SK-N-MC (cell line): ENCODE measurements at regions not wholly inside any gene's neighbourhood (a gene's known extent, or its start where the extent isn't known, plus 50 kb on each side); places are given as distances from the start of the nearest gene placed in this dataset.

Experiments used
- DNase-seq: peaks from one replicate; pipeline ENCODE4 v3.0.0-alpha.2; 2011; ENCODE audit warnings: low read depth, low spot score
- H3K27ac ChIP-seq: fragments of 200-600 bp; sonication (generic); 2 replicates; pipeline ENCODE4 v1.5.1; 2016; ENCODE audit warnings: mixed run types
- H3K36me3 ChIP-seq: fragments of 200-600 bp; sonication (generic); 2 replicates; pipeline ENCODE4 v1.6.1; 2017; ENCODE audit warnings: antibody characterized with exemption, low read length, mixed read lengths; ENCODE audit not compliant: insufficient read depth
- H3K4me3 ChIP-seq: fragments of 200-600 bp; sonication (generic); 2 replicates; pipeline ENCODE4 v1.5.1; 2016
- H3K9ac ChIP-seq: fragments of 200-600 bp; sonication (generic); 2 replicates; pipeline ENCODE4 v1.8.0; 2017; ENCODE audit warnings: mixed run types, mixed read lengths; ENCODE audit not compliant: insufficient read length
- H3K9me3 ChIP-seq: fragments of 200-600 bp; sonication (generic); 2 replicates; pipeline ENCODE4 v1.6.1; 2017; ENCODE audit warnings: low read depth, mild to moderate bottlenecking, antibody characterized with exemption, low read length, moderate library complexity, mixed read lengths
- EZH2 ChIP-seq: fragments of 200-600 bp; sonication (generic); IDR thresholded peaks from one replicate; pipeline ENCODE4 v1.6.1; 2017; ENCODE audit warnings: antibody characterized with exemption
- FOXP2 ChIP-seq: optimal IDR thresholded peaks from 2 replicates; pipeline ENCODE3; 2011; ENCODE audit warnings: mild to moderate bottlenecking, moderate library complexity; ENCODE audit not compliant: insufficient read depth; ENCODE audit errors: extremely low read length, control extremely low read depth
- POLR2AphosphoS5 ChIP-seq: IDR thresholded peaks from 2 replicates; pipeline ENCODE4 v1.6.1; 2012; ENCODE audit warnings: mild to moderate bottlenecking, low read depth, low read length, borderline replicate concordance

DNA sequence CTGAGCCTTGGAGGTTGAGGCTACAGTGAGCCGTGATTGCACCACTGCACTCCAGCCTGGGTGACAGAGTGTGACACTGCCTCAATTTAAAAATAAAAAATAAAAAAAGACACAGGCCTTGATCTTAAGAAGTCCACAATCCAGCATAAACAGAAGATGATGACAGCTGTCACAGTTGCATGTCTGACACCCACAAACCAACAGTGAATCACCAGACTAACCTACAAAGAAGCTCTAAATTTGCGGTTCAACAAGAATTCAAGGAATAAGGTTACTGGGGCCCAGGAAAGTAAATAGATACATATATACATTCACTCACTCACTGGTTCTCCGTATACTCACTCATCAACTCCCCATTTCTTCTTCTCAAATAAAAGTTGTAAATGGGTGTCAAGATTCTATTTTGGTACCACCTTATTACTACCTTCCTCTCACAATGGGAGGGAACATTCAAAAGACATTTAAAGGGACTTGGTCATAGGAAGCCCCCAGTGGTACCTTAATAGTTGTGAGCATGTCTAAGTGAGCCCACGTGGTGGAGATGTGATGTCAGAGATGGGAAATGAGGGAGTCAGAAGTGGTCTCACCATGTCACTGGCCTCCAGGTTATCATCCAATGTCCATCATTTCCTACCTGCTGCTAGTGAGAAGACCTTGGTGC is 66.9 kb upstream of the PRDX6 start:
- no peaks in the 10 kb centered on the region for H3K9me3 ChIP-seq
- DNase-seq, result no peak
- TF ChIP-seq EZH2 (no peak), FOXP2 (no peak), POLR2AphosphoS5 (no peak)
- H3K27ac ChIP-seq, result no peak overlapping the region
- H3K36me3 ChIP-seq, result no peaks in the 10 kb centered on the region
- no peak overlapping the region for H3K4me3 ChIP-seq
- H3K9ac ChIP-seq, result no peak overlapping the region

DNA sequence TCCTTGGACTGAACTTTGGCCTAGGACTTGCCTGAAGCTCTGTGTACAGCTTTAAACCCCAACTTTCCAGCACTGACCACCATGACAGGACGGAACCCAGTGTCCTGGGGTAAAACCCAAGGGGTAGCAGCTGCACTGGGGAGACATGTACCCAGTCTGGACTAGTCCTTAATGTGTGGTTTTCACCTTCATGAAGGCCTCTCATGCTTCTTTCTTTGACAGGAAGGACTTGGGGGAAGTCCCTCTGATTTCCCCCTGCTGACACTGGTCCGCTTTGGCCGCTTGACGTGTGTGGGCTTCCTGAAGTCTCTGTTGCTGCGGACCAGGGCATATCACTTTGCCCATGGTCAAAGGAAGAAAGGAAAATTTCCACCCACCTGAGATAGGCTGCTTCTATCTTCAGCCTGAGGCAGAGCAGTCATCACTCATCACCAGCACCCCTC is 66.3 kb upstream of the PRDX6 start:
- no peak overlapping the region for H3K27ac ChIP-seq
- TF ChIP-seq FOXP2, result no peak
- TF ChIP-seq POLR2AphosphoS5, result no peak
- no peak for TF ChIP-seq EZH2
- no peak for DNase-seq
- no peak overlapping the region for H3K4me3 ChIP-seq
- no peaks in the 10 kb centered on the region for H3K36me3 ChIP-seq
- H3K9ac ChIP-seq, result no peak overlapping the region
- H3K9me3 ChIP-seq, result no peaks in the 10 kb centered on the region

DNA sequence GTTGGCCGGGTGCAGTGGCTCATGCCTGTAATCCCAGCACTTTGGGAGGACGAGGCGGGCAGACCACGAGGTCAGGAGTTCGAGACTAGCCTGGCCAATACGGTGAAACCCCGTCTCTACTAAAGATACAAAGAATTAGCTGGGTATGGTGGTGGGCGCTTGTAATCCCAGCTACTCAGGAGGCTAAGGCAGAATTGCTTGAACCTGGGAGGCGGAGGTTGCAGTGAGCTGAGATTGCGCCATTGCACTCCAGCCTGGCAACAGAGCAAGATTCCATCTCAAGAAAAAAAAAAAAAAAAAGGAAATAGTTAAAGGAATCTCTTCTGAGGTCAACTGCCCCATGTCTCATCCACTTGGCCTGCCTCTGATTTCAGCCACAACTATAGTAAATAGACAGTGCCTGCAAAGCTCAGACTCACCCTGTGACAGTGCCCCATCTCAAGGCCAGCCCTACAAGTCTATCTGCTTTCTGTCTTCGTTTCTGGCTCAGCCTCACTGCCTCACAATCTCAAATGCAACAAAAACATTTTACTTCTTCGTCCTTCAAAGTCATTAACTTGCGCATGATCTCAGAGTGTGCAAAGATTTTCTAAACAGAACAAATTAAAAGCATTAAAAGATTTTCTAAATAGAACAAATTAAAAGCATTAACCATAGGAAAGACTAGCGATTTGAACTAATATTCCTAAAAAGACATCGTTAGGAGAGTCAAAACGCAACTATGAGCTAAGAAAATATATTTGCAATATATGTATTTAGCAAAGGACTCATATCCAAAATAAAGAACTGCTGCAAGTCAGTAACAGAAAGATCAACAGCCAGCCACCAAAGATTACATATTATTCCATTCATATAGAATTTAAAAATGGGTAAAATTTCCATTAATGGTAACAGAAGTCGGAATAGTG is 65.0 kb upstream of the PRDX6 start:
- DNase-seq, result no peak
- H3K9me3 ChIP-seq, result no peaks in the 10 kb centered on the region
- no peak overlapping the region for H3K9ac ChIP-seq
- H3K36me3 ChIP-seq, result no peaks in the 10 kb centered on the region
- H3K27ac ChIP-seq, result no peak overlapping the region
- TF ChIP-seq FOXP2, result no peak
- no peak for TF ChIP-seq POLR2AphosphoS5
- no peak for TF ChIP-seq EZH2
- H3K4me3 ChIP-seq, result no peak overlapping the region

DNA sequence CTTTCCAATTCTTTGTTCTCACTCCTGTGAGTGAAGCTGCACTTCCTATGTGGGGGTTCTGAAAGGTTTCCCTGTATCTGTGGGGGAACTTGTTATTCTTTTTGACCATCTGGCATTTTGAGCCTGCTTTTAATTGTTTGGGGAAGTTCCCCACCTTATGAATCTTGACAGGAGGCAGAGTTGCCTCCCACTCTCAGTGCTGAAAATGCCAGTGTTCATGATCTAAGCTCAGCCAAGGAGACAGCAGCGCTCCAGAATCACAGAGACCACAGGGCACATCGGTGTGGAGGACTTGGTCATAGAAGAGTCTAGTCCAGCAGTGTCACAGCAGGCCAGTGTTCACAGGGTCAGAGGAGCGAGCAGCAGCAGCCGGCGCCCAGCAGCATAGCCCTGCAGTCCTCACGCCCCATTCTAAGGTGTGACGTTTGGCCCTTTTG is 63.8 kb upstream of the PRDX6 start:
- no peak overlapping the region for H3K9ac ChIP-seq
- H3K36me3 ChIP-seq, result no peaks in the 10 kb centered on the region
- H3K9me3 ChIP-seq, result no peaks in the 10 kb centered on the region
- TF ChIP-seq EZH2, result no peak
- no peak for TF ChIP-seq FOXP2
- no peak for TF ChIP-seq POLR2AphosphoS5
- no peak overlapping the region for H3K4me3 ChIP-seq
- DNase-seq, result no peak
- no peak overlapping the region for H3K27ac ChIP-seq

DNA sequence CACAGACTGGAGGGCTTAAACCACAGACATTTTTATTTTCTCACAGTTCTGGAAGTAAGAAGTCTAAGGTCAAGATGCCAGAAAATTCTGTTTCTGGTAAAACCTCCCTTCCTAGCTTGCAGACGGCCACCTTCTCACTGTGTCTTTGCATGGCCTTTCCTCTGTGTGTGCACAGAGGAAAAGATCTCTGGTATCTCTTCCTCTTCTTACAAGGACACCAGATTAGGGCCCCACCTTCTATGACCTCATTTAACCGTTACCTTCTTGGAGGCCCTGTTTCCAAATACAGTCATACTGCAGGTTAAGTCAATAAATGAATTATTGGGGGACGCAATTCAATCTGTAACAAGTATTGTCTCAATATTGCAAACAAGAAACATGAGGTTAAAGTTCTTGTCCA is 63.0 kb upstream of the PRDX6 start:
- no peaks in the 10 kb centered on the region for H3K9me3 ChIP-seq
- no peaks in the 10 kb centered on the region for H3K36me3 ChIP-seq
- TF ChIP-seq EZH2, result no peak
- no peak for TF ChIP-seq POLR2AphosphoS5
- no peak for TF ChIP-seq FOXP2
- no peak overlapping the region for H3K4me3 ChIP-seq
- no peak for DNase-seq
- no peak overlapping the region for H3K27ac ChIP-seq
- no peak overlapping the region for H3K9ac ChIP-seq

DNA sequence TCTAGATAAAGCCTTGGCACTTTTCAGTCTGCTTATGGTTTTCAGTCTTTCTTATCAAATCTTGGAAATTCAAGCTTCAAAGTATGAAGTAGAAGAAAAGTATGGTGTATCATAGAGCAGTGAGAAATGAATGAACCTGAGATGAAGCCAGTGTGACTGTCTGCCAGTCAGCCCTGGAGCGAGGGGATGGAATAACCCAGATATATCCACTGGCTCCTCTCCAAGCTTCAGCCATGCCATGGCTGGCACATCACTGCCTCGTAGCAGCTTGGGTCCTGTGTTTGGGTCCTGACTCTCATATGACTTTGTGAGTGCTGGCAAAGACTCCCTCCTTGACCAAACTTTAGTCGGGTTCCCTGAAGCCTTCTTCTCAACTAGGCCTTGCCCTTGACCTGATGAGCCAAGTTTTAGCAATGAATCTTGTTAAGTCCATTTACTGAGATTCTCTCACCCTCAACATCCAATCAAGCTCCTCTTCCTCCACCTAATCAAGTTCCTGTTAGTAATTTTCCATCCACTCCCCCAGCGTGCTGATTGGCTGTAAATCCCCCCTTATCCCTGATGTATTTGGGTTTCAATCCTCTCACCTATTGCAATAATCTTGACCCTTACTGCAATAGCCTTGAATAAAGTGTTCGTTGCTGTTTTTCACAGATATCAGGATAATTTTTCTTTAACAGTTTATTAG is 62.5 kb upstream of the PRDX6 start:
- H3K9me3 ChIP-seq, result no peaks in the 10 kb centered on the region
- no peak overlapping the region for H3K9ac ChIP-seq
- no peak for DNase-seq
- H3K36me3 ChIP-seq, result no peaks in the 10 kb centered on the region
- no peak overlapping the region for H3K27ac ChIP-seq
- no peak overlapping the region for H3K4me3 ChIP-seq
- TF ChIP-seq EZH2, result no peak
- TF ChIP-seq FOXP2, result no peak
- TF ChIP-seq POLR2AphosphoS5, result no peak

DNA sequence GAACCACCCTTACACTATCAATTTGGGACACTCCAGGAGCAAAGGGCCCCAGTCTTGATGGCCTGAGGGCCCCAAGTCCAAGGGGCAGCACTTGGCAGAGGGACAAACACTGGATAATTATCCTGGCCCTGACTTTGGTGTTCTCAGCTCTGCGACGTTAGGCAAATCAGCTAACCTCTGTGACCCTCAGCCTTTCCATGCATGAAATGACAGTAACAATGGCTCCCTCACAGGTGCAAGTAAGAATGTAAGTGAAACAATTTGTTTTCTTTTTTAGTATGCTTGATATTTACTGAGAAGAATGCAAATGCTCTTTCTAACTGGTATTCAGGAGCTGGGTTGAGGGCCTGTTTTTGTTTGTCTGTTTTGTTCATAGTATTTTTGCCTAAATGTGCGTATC is 61.6 kb upstream of the PRDX6 start:
- H3K4me3 ChIP-seq, result no peak overlapping the region
- no peak overlapping the region for H3K27ac ChIP-seq
- TF ChIP-seq FOXP2 (no peak), EZH2 (no peak), POLR2AphosphoS5 (no peak)
- DNase-seq, result no peak
- no peak overlapping the region for H3K9ac ChIP-seq
- H3K9me3 ChIP-seq, result no peaks in the 10 kb centered on the region
- no peaks in the 10 kb centered on the region for H3K36me3 ChIP-seq

DNA sequence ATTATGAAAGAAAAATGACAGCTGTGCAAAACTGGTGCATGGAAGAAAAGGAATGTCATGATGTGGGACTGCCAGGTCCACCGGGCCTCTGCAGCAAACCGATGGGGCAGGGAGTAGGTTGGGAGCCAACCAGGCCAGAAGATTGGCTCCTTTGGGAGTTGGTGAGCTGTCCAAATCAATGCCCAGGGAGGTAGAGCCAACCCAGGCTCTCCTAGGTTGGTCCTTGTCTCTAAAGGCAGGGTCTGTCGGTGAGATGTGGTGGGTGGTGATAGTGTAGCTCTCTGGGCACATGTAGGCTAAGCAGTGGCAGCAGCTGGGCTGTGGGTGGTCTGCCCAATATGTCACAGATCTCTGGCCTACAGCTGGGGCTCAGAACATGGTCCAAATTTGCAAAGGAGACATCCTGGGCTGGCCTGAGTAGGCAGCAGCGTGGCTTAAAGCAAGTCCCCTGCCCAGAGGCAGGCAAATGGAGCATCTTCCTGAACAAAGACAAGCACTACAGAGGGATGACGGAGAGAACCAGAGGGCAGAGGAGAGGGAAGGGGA is 61.2 kb upstream of the PRDX6 start:
- TF ChIP-seq POLR2AphosphoS5 (no peak), EZH2 (no peak)
- no peak overlapping the region for H3K27ac ChIP-seq
- no peak overlapping the region for H3K4me3 ChIP-seq
- no peaks in the 10 kb centered on the region for H3K36me3 ChIP-seq
- H3K9ac ChIP-seq, result no peak overlapping the region
- H3K9me3 ChIP-seq, result no peaks in the 10 kb centered on the region
- no peak for DNase-seq
